Femur (tissue), 1 donor: ENCODE measurements at regions not wholly inside any gene's neighbourhood (a gene's known extent, or its start where the extent isn't known, plus 50 kb on each side); places are given as distances from the start of the nearest gene placed in this dataset.

Experiments
- DNase-seq: peaks from one replicate; pipeline ENCODE4 v3.0.0-alpha.2; 2017

- DNase-seq: no peak
These were observed 212.2 kb upstream of the RPL38 start for GRCh38 chr17:73991260-73991659.

- no peak for DNase-seq
These were observed 208.5 kb upstream of the RPL38 start for GRCh38 chr17:73994946-73995345.

- no peak for DNase-seq
These were observed 206.4 kb upstream of the RPL38 start for GRCh38 chr17:73997059-73997458.

- no peak for DNase-seq
These were observed 205.2 kb upstream of the RPL38 start for GRCh38 chr17:73998249-73998648.

GRCh38 chr17:73998653-73999645, 204.5 kb upstream of the RPL38 start:
- DNase-seq: no peak

GRCh38 chr17:74001145-74001544, 202.3 kb upstream of the RPL38 start:
- no peak for DNase-seq

- no peak for DNase-seq
These were observed 201.2 kb upstream of the RPL38 start for GRCh38 chr17:74002241-74002640.

- no peak for DNase-seq
These were observed 199.4 kb upstream of the RPL38 start for GRCh38 chr17:74004056-74004455.

- DNase-seq: no peak
These were observed 197.7 kb upstream of the RPL38 start for GRCh38 chr17:74005790-74006189.

GRCh38 chr17:74006371-74006770, 197.1 kb upstream of the RPL38 start:
- DNase-seq: no peak

GRCh38 chr17:74008196-74008595, 195.3 kb upstream of the RPL38 start:
- DNase-seq: no peak

GRCh38 chr17:74009056-74009625, 194.3 kb upstream of the RPL38 start:
- no peak for DNase-seq

GRCh38 chr17:74010903-74011302, 192.6 kb upstream of the RPL38 start:
- DNase-seq: no peak

GRCh38 chr17:74011966-74012365, 191.5 kb upstream of the RPL38 start:
- DNase-seq: no peak

GRCh38 chr17:74012465-74012864, 191.0 kb upstream of the RPL38 start:
- DNase-seq: no peak

- DNase-seq: no peak
These were observed 188.2 kb upstream of the RPL38 start for GRCh38 chr17:74015316-74015715.

- DNase-seq: no peak
These were observed 187.5 kb upstream of the RPL38 start for GRCh38 chr17:74015990-74016389.

GRCh38 chr17:74016461-74016860, 187.0 kb upstream of the RPL38 start:
- DNase-seq: no peak

- no peak for DNase-seq
These were observed 186.0 kb upstream of the RPL38 start for GRCh38 chr17:74017466-74017865.

GRCh38 chr17:74018115-74018514, 185.4 kb upstream of the RPL38 start:
- no peak for DNase-seq

- no peak for DNase-seq
These were observed 184.2 kb upstream of the RPL38 start for GRCh38 chr17:74019271-74019670.

GRCh38 chr17:74019860-74020259, 183.6 kb upstream of the RPL38 start:
- DNase-seq: no peak

- DNase-seq: no peak
These were observed 183.0 kb upstream of the RPL38 start for GRCh38 chr17:74020522-74020921.

- DNase-seq: no peak
These were observed 178.5 kb upstream of the RPL38 start for GRCh38 chr17:74024871-74025531.
